Activated CD4-positive, alpha-beta T cell treated with anti-CD3 and anti-CD28 coated beads, Interleukin-2, amount 10 ng/mL, durations not matched to agents 24 days and 14 days (primary cell): ENCODE measurements at regions not wholly inside any gene's neighbourhood (a gene's known extent, or its start where the extent isn't known, plus 50 kb on each side); places are given as distances from the start of the nearest gene placed in this dataset.

Source experiments
- DNase-seq: peaks from one replicate; pipeline ENCODE4 v3.0.0; 2022
- H3K27ac Mint-ChIP-seq: one replicate; pipeline ENCODE4 v1.8.0; 2022; ENCODE audit warnings: mild to moderate bottlenecking, mixed read lengths
- H3K27me3 Mint-ChIP-seq: one replicate; pipeline ENCODE4 v1.8.0; 2022; ENCODE audit warnings: mixed read lengths
- H3K36me3 Mint-ChIP-seq: one replicate; pipeline ENCODE4 v1.8.0; 2022; ENCODE audit warnings: low read depth, mild to moderate bottlenecking, mixed read lengths
- H3K4me1 Mint-ChIP-seq: one replicate; pipeline ENCODE4 v1.8.0; 2021; ENCODE audit warnings: mixed read lengths
- H3K4me3 Mint-ChIP-seq: one replicate; pipeline ENCODE4 v1.8.0; 2022; ENCODE audit warnings: mild to moderate bottlenecking, moderate library complexity, mixed read lengths
- H3K9me3 Mint-ChIP-seq: one replicate; pipeline ENCODE4 v1.8.0; 2021; ENCODE audit warnings: mixed read lengths
- intact Hi-C: fragments of 100-400 bp; cut with micrococcal nuclease; formaldehyde crosslinking; loops from one replicate; pipeline ENCODE4 v1.15.1; 2023

DNA sequence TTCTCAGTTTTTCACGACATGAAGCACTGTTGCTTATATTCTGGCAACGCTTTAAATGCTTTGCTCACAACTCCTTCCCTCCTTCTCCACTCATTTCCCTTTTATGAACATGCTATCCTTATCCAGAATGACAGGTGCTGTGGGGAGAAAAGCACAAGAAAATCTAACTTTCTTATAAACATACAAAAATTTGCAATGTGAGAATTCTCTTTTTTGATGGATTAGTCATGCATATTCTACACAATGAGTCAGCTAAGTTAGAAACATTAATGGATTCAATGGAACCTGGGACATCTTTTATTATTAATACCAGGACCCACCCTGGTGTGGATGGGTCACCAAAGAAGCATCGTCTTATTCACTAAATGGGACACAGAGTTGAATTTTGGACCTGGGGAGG is 234.6 kb upstream of the CDH5 start:
- H3K36me3 Mint-ChIP-seq: no peaks in the 10 kb centered on the region

GRCh38 chr16:66131156-66131807 is 235.2 kb upstream of the CDH5 start:
- H3K27me3 Mint-ChIP-seq: peaks cover 33% of the 10 kb centered on the region
- no peaks in the 10 kb centered on the region for H3K36me3 Mint-ChIP-seq
- H3K27ac Mint-ChIP-seq: no peak overlapping the region
- no peaks in the 10 kb centered on the region for H3K9me3 Mint-ChIP-seq
- no peak for DNase-seq
- H3K4me1 Mint-ChIP-seq: no peaks in the 10 kb centered on the region
- no peak overlapping the region for H3K4me3 Mint-ChIP-seq
- intact Hi-C loops: no loop called here

More for the DNA sequence above, 234.6 kb upstream of the CDH5 start:
- Mint-ChIP-seq H3K4me3 (no peak overlapping the region), H3K4me1 (no peaks in the 10 kb centered on the region), H3K27me3 (peaks cover 30% of the 10 kb centered on the region), H3K9me3 (no peaks in the 10 kb centered on the region), H3K27ac (no peak overlapping the region)
- DNase-seq: no peak
- intact Hi-C loops: no loop called here

DNA sequence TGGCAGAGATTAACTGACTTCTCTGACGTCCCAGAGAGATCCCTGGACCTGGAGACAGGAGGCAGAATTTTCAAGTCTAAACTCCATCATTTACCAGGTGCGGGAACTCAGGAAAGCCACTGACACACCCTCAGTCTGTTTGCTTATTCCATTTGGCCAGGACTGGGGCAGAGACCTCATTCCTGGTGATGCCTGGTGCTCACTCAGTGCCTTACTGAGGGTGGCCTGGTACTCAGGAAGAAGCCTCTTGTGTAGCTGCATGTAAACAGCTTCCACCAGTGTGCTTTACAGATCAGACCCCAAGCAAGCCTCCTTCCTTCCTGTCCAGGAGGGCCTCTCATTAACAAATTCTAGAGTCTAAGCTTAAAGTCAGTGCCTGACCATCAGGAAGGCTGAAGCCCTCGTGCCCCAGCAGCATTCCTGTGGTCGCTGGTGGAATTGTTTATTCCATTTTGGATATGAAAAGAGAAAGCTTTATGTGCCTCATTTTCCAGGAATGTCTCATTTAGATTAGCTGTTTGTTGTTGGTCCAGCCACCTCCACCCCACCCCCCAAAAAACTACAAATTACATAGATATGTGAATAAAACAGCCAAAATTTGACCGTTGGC is 236.1 kb upstream of the CDH5 start:
- H3K9me3 Mint-ChIP-seq: no peaks in the 10 kb centered on the region
- no peaks in the 10 kb centered on the region for H3K36me3 Mint-ChIP-seq
- H3K27ac Mint-ChIP-seq: no peak overlapping the region
- H3K4me3 Mint-ChIP-seq: no peak overlapping the region
- no peak for DNase-seq
- H3K4me1 Mint-ChIP-seq: no peaks in the 10 kb centered on the region
- intact Hi-C loops: no loop called here
- H3K27me3 Mint-ChIP-seq: peaks cover 35% of the 10 kb centered on the region

- no peak for DNase-seq
- Mint-ChIP-seq H3K4me1 (no peaks in the 10 kb centered on the region), H3K27me3 (peaks cover 41% of the 10 kb centered on the region), H3K36me3 (no peaks in the 10 kb centered on the region), H3K9me3 (no peaks in the 10 kb centered on the region), H3K4me3 (no peak overlapping the region), H3K27ac (no peak overlapping the region)
- intact Hi-C loops: no loop called here
Measured at GRCh38 chr16:66129196-66129595, 237.3 kb upstream of the CDH5 start.

GRCh38 chr16:66128371-66128770 is 238.1 kb upstream of the CDH5 start:
- H3K4me3 Mint-ChIP-seq: no peak overlapping the region
- no peaks in the 10 kb centered on the region for H3K4me1 Mint-ChIP-seq
- peaks cover 41% of the 10 kb centered on the region for H3K27me3 Mint-ChIP-seq
- no peak for DNase-seq
- no peaks in the 10 kb centered on the region for H3K36me3 Mint-ChIP-seq
- intact Hi-C loops: no loop called here
- no peaks in the 10 kb centered on the region for H3K9me3 Mint-ChIP-seq
- H3K27ac Mint-ChIP-seq: no peak overlapping the region

- Mint-ChIP-seq H3K36me3 (no peaks in the 10 kb centered on the region), H3K4me1 (no peaks in the 10 kb centered on the region), H3K9me3 (no peaks in the 10 kb centered on the region), H3K27ac (no peak overlapping the region), H3K27me3 (peaks cover 41% of the 10 kb centered on the region), H3K4me3 (no peak overlapping the region)
- intact Hi-C loops: no loop called here
- no peak for DNase-seq
Measured at GRCh38 chr16:66127459-66128370, 238.8 kb upstream of the CDH5 start.

- H3K27me3 Mint-ChIP-seq: peaks cover 8% of the 10 kb centered on the region
- no peak for DNase-seq
Measured at GRCh38 chr16:66121466-66121865, 245.0 kb upstream of the CDH5 start.

DNA sequence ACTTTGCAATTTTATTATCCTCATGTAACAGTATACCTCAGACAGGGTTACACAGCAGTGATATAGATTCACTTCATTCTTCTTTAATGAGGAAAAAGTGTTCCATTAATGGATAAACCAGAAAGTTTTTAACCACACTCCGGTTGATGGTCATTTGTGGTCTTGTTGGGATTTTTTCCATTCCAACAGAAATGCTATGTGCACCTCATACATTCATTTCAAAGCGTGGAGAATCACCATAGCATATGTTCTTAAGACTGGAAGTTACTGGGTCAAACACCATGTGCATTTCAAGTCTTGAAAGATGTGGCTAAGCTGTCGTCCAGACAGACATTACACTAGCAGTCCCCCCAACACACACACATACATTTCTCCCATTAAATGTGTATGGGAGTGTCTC is 245.8 kb upstream of the CDH5 start:
- DNase-seq: no peak
- Mint-ChIP-seq H3K9me3 (no peaks in the 10 kb centered on the region), H3K36me3 (no peaks in the 10 kb centered on the region), H3K4me3 (no peak overlapping the region), H3K4me1 (no peaks in the 10 kb centered on the region), H3K27ac (no peak overlapping the region), H3K27me3 (peaks cover 8% of the 10 kb centered on the region)
- intact Hi-C loops: no loop called here

More at GRCh38 chr16:66121466-66121865, 245.0 kb upstream of the CDH5 start:
- Mint-ChIP-seq H3K4me1 (no peaks in the 10 kb centered on the region), H3K4me3 (no peak overlapping the region), H3K36me3 (no peaks in the 10 kb centered on the region), H3K27ac (no peak overlapping the region), H3K9me3 (no peaks in the 10 kb centered on the region)
- intact Hi-C loops: no loop called here

- Mint-ChIP-seq H3K27me3 (no peaks in the 10 kb centered on the region), H3K9me3 (no peaks in the 10 kb centered on the region), H3K27ac (no peak overlapping the region), H3K4me3 (no peak overlapping the region), H3K4me1 (no peaks in the 10 kb centered on the region), H3K36me3 (no peaks in the 10 kb centered on the region)
- DNase-seq: no peak
- intact Hi-C loops: no loop called here
Measured at GRCh38 chr16:66116163-66117002, 250.1 kb upstream of the CDH5 start.

DNA sequence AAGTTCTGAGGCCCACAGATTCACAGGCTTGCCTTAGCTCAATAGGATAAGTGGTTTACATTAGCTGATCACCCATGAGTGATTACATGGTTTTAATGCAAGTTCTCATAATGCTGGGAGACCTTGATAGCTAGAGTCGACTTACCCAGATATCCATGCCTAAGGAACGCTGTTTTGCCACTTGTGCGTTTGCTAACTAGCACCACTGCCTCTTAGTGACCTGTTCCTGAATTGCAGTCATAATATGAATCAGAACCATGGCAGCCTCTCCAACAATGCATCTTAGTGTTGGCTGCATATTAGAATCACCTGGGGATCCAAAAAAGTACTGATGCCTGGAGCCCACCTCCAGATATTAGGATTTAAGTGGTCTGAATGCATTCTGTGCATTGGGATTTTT is 251.1 kb upstream of the CDH5 start:
- Mint-ChIP-seq H3K27me3 (no peaks in the 10 kb centered on the region), H3K27ac (no peak overlapping the region), H3K36me3 (no peaks in the 10 kb centered on the region), H3K9me3 (no peaks in the 10 kb centered on the region), H3K4me3 (no peak overlapping the region), H3K4me1 (no peaks in the 10 kb centered on the region)
- DNase-seq: no peak
- intact Hi-C loops: no loop called here

DNA sequence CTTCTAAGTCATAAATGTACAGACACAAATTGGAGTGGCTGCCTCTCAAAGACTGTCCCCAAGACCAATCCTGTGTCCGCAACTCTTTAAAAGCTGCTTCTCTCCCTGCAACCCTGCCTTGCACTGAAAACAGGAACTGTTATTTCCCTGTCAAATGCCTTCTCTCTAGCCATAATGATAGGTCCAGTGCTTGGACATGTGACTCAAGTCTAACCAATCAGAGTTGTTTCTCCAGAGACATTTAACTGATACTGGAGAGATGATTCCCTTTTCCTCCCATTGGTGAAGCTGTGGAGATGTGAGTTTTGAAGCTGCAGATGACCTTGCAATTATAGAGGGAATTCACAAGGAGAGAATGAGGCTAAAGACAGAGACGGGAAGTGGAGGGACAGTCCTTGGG is 253.3 kb upstream of the CDH5 start:
- Mint-ChIP-seq H3K36me3 (no peaks in the 10 kb centered on the region), H3K4me1 (no peaks in the 10 kb centered on the region), H3K4me3 (no peak overlapping the region), H3K9me3 (no peaks in the 10 kb centered on the region), H3K27ac (no peak overlapping the region), H3K27me3 (no peaks in the 10 kb centered on the region)
- DNase-seq: no peak
- intact Hi-C loops: no loop called here

- Mint-ChIP-seq H3K27ac (no peak overlapping the region), H3K4me1 (no peaks in the 10 kb centered on the region), H3K9me3 (no peaks in the 10 kb centered on the region), H3K4me3 (no peak overlapping the region), H3K27me3 (no peaks in the 10 kb centered on the region), H3K36me3 (no peaks in the 10 kb centered on the region)
- DNase-seq: no peak
- intact Hi-C loops: no loop called here
Measured at GRCh38 chr16:66109677-66110076, 256.8 kb upstream of the CDH5 start.

GRCh38 chr16:66107661-66108060 is 258.8 kb upstream of the CDH5 start:
- Mint-ChIP-seq H3K4me3 (no peak overlapping the region), H3K4me1 (no peaks in the 10 kb centered on the region), H3K9me3 (no peaks in the 10 kb centered on the region), H3K27ac (no peak overlapping the region), H3K36me3 (no peaks in the 10 kb centered on the region), H3K27me3 (no peaks in the 10 kb centered on the region)
- intact Hi-C loops: no loop called here
- DNase-seq: no peak
